HepG2 (cell line): ENCODE measurements at regions not wholly inside any gene's neighbourhood (a gene's known extent, or its start where the extent isn't known, plus 50 kb on each side); places are given as distances from the start of the nearest gene placed in this dataset.

ENCODE experiments used
- BORCS8-MEF2B ChIP-seq: sonication (generic); formaldehyde crosslinking; IDR thresholded peaks from 2 replicates; pipeline ENCODE4 v1.8.0; 2022; ENCODE audit warnings: mild to moderate bottlenecking, missing genetic modification reagents
- EHMT2 ChIP-seq: fragments of 200-600 bp; sonication (generic); IDR thresholded peaks from 2 replicates; pipeline ENCODE4 v1.7.0; 2017; ENCODE audit warnings: antibody characterized with exemption, low read depth, low read length, borderline replicate concordance
- FOXO4 ChIP-seq: sonication (generic); formaldehyde crosslinking; conservative IDR thresholded peaks from 2 replicates; pipeline ENCODE4 v1.8.1; 2023; ENCODE audit warnings: missing genetic modification reagents
- GATAD1 ChIP-seq: IDR thresholded peaks from 2 replicates; pipeline ENCODE4 v1.6.1; 2016; ENCODE audit warnings: missing genetic modification reagents, missing compliant biosample characterization
- HCFC1 ChIP-seq: fragments of 150-350 bp; IDR thresholded peaks from 2 replicates; pipeline ENCODE4 v1.6.1; 2014; ENCODE audit warnings: low read depth, low read length
- IRF2 ChIP-seq: IDR thresholded peaks from 2 replicates; pipeline ENCODE4 v1.6.1; 2018; ENCODE audit warnings: missing genetic modification reagents, missing compliant biosample characterization
- PAX8 ChIP-seq: sonication (generic); formaldehyde crosslinking; IDR thresholded peaks from 2 replicates; pipeline ENCODE4 v1.8.0; 2022; ENCODE audit warnings: mild to moderate bottlenecking, missing genetic modification reagents, borderline replicate concordance
- USF2 ChIP-seq, 2 experiments: sonication (generic) in 1 of 2; formaldehyde crosslinking in 1 of 2; IDR thresholded peaks; 2 replicates each; pipeline versions ENCODE4 v1.5.1 to v1.6.1; 2011 to 2020; ENCODE audit warnings: borderline replicate concordance in 1 of 2, low read depth in 1 of 2, low read length in 1 of 2, mild to moderate bottlenecking in 1 of 2, missing genetic modification reagents in 1 of 2, moderate library complexity in 1 of 2
- ZBTB40 ChIP-seq, 2 experiments: fragments of 450-650 bp in 1 of 2; sonication (generic) in 1 of 2; formaldehyde crosslinking in 1 of 2; IDR thresholded peaks; 2 replicates each; pipeline versions ENCODE4 v1.6.1 to v1.8.0; 2016 to 2022; ENCODE audit warnings: antibody characterized with exemption in 1 of 2, mild to moderate bottlenecking in 1 of 2, missing genetic modification reagents in 1 of 2
- ZBTB49 ChIP-seq: sonication (generic); formaldehyde crosslinking; IDR thresholded peaks from 2 replicates; pipeline ENCODE4 v1.4.0; 2020; ENCODE audit warnings: missing genetic modification reagents, borderline replicate concordance
- ZFP36 ChIP-seq: fragments of 150-350 bp; IDR thresholded peaks from 2 replicates; pipeline ENCODE4 v1.6.1; 2018; ENCODE audit warnings: borderline replicate concordance, low read length, low read depth; ENCODE audit not compliant: partially characterized antibody
- ZNF788 ChIP-seq: sonication (generic); formaldehyde crosslinking; IDR thresholded peaks from 2 replicates; pipeline ENCODE4 v1.5.0; 2020; ENCODE audit warnings: mild to moderate bottlenecking, missing genetic modification reagents, borderline replicate concordance

- TF ChIP-seq USF2 (IDR thresholded peaks at IDR 0.05; ENCODE audit: low read depth, low read length) = peak; percentile 71
- TF ChIP-seq USF2 (CRISPR knock-in tag; IDR thresholded peaks at IDR 0.05; ENCODE audit: borderline replicate concordance) = peak; percentile 92; the same call in 1 of the 2 replicates
- peak; percentile 31; the same call in 1 of the 2 replicates for TF ChIP-seq HCFC1
- peak; percentile 29; the same call in 1 of the 2 replicates for TF ChIP-seq IRF2 (CRISPR knock-in tag)
- TF ChIP-seq ZNF788 (CRISPR knock-in tag) = peak; percentile 39; the same call in 1 of the 2 replicates
- no peak for TF ChIP-seq PAX8
- TF ChIP-seq GATAD1 (CRISPR knock-in tag) = peak; percentile 80
- TF ChIP-seq ZBTB40 (IDR thresholded peaks at IDR 0.05) = peak; percentile 23; the same call in 1 of the 2 replicates
- TF ChIP-seq ZBTB40 (CRISPR knock-in tag; IDR thresholded peaks at IDR 0.05) = no peak
- TF ChIP-seq BORCS8-MEF2B (CRISPR knock-in tag) = peak; percentile 22; the same call in 1 of the 2 replicates
- TF ChIP-seq ZBTB49 (CRISPR knock-in tag) = no peak
- peak; percentile 76; the same call in 1 of the 2 replicates for TF ChIP-seq EHMT2
- TF ChIP-seq FOXO4 (CRISPR knock-in tag) = 0 out of 2 replicates have a peak, but pooled peaks have one; percentile 16
- TF ChIP-seq ZFP36 = no peak
These were observed 97.3 kb downstream of the NPAP1 start (continued) for GRCh38 chr15:24772686-24773373.
